Thyroid gland (tissue), 4 donors: ENCODE measurements at regions not wholly inside any gene's neighbourhood (a gene's known extent, or its start where the extent isn't known, plus 50 kb on each side); places are given as distances from the start of the nearest gene placed in this dataset.

Experiments
- DNase-seq, 2 donors: peaks; one replicate each; pipeline ENCODE4 v3.0.0-alpha.2; 2019
- H3K27ac ChIP-seq, 3 donors: fragments of 200-600 bp; sonication (generic); 1 replicate in 2 of 3; 2 replicates in 1 of 3; pipeline ENCODE4 v1.5.1; 2016 to 2019; ENCODE audit warnings: mild to moderate bottlenecking in 1 of 3, moderate library complexity in 1 of 3
- H3K27me3 ChIP-seq: fragments of 200-600 bp; sonication (generic); one replicate; pipeline ENCODE4 v1.5.1; 2019
- H3K36me3 ChIP-seq, 2 donors: fragments of 200-600 bp; sonication (generic); one replicate each; pipeline ENCODE4 v1.5.1; 2016 to 2019
- H3K4me1 ChIP-seq, 2 donors: fragments of 200-600 bp; sonication (generic); one replicate each; pipeline ENCODE4 v1.5.1; 2017 to 2019
- H3K4me3 ChIP-seq, 3 donors: fragments of 200-600 bp; sonication (generic); replicated peaks in 1 of 3; 1 replicate in 2 of 3; 2 replicates in 1 of 3; pipeline ENCODE4 v1.5.1; 2016; ENCODE audit warnings: mild to moderate bottlenecking in 1 of 3
- H3K9me3 ChIP-seq: fragments of 200-600 bp; sonication (generic); one replicate; pipeline ENCODE4 v1.5.1; 2017
- CTCF ChIP-seq, 6 experiments: fragments of 200-600 bp in 3 of 6; fragments of 450-650 bp in 3 of 6; sonication (generic) in 3 of 6; IDR thresholded peaks; one replicate each; pipeline ENCODE4 v1.5.1; 2016 to 2019; ENCODE audit warnings: antibody characterized with exemption in 6 of 6, mild to moderate bottlenecking in 2 of 6, inconsistent platforms in 1 of 6, moderate library complexity in 1 of 6
- POLR2A ChIP-seq, 2 donors: fragments of 450-650 bp; IDR thresholded peaks; one replicate each; pipeline ENCODE4 v1.6.1; 2017; ENCODE audit warnings: antibody characterized with exemption in 2 of 2, mild to moderate bottlenecking in 2 of 2, moderate library complexity in 1 of 2
- WGBS, 2 donors: methylation state at CpG; one replicate each; pipeline ENCODE4 v1.1.5; 2017; 5-methylcytosine and 5-hydroxymethylcytosine counted together
- intact Hi-C: fragments of 100-400 bp; cut with DNase I; formaldehyde crosslinking; loops from one replicate; pipeline ENCODE4 v1.15.1; 2023

- 70 to 83% methylated on average over 3 of the region's 3 CpGs for WGBS, 2 donors
- DNase-seq: no peak
- Histone ChIP-seq H3K27me3 (no peaks in the 10 kb centered on the region), H3K36me3 (no peaks in the 10 kb centered on the region), H3K9me3 (no peaks in the 10 kb centered on the region), H3K4me1 (no peaks in the 10 kb centered on the region), H3K27ac (no peak overlapping the region), H3K4me3 (no peak overlapping the region)
- intact Hi-C loops: no loop called here
- TF ChIP-seq CTCF (IDR thresholded peaks at IDR 0.05) (no peak), POLR2A (IDR thresholded peaks at IDR 0.05) (no peak)
Observed at GRCh38 chr2:59939236-59939635, 614.2 kb downstream of the BCL11A start.

DNA sequence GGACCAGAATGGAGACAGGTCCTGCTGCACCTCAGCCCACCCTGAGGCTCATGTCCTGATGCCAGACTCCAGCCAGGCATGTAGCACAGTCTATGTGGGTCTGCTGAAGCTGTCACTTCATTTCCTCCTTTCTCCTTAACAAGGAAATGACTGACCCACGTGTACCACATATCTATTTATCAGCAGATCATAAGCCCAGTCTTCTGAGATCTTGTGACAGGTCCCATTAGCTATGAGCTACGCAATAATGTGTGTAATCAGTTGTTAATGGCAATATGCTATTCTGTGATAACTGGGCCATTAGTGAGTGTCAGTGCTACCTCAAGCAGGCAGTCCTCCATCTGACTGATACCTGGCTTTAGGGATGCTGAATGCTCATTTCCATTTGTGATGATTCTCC is 615.3 kb downstream of the BCL11A start:
- no peak for TF ChIP-seq POLR2A (IDR thresholded peaks at IDR 0.05)
- 62 to 71% methylated on average over 2 of the region's 2 CpGs for WGBS, 2 donors
- Histone ChIP-seq H3K4me3 (no peak overlapping the region), H3K27me3 (no peaks in the 10 kb centered on the region), H3K4me1 (no peaks in the 10 kb centered on the region), H3K9me3 (no peaks in the 10 kb centered on the region), H3K36me3 (no peaks in the 10 kb centered on the region), H3K27ac (no peak overlapping the region)
- no peak for DNase-seq
- intact Hi-C loops: no loop called here

DNA sequence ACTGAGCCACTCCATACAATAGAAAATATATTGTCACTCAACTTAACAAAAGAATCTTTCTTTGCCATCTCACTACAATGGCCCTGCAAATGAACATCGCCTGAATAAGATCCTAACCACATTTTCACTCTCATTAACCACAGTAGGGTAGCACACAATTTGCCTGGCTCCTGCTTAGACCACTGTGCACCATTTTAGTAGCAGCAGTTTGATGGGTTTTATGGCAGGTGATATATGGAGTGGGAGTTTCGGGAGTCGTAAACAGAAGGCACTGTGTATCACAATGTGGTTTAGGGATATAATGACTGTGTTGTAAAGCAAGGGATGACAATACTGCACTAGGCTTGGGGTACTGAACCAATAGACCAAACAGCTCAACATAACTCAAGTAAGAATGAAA is 617.4 kb downstream of the BCL11A start:
- no peaks in the 10 kb centered on the region for H3K9me3 ChIP-seq
- no peaks in the 10 kb centered on the region for H3K36me3 ChIP-seq
- no peak overlapping the region for H3K4me3 ChIP-seq
- 88 to 93% methylated on average over 3 of the region's 3 CpGs for WGBS, 2 donors
- intact Hi-C loops: no loop called here
- H3K27ac ChIP-seq: no peak overlapping the region
- no peak for TF ChIP-seq POLR2A (IDR thresholded peaks at IDR 0.05)
- TF ChIP-seq CTCF (IDR thresholded peaks at IDR 0.05): no peak
- no peaks in the 10 kb centered on the region for H3K27me3 ChIP-seq
- H3K4me1 ChIP-seq: no peaks in the 10 kb centered on the region
- DNase-seq: no peak

DNA sequence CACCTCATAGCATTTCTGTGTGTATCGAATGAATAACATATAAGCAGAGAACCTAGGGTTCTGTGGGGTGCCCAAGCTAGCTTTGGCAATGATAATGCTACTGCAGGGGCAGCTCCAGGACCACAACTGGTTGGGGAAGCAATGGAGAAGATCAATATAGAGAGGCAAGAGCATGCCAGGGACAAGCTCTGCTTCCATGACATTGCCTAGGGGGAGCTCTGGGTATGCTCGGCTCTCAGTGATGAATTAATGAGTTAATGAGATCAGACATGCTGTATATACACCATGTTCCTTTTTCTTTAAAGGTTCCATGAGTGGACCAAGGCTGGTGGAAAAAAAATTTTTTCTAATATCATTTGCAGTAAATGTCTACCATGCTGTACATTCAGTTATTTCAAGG is 618.4 kb downstream of the BCL11A start:
- 79% methylated on average over 2 of the region's 2 CpGs for WGBS, 2 donors
- no peak for TF ChIP-seq POLR2A (IDR thresholded peaks at IDR 0.05)
- intact Hi-C loops: no loop called here
- Histone ChIP-seq H3K9me3 (no peaks in the 10 kb centered on the region), H3K27me3 (no peaks in the 10 kb centered on the region), H3K27ac (no peak overlapping the region), H3K36me3 (no peaks in the 10 kb centered on the region), H3K4me1 (no peaks in the 10 kb centered on the region), H3K4me3 (no peak overlapping the region)
- DNase-seq: no peak

DNA sequence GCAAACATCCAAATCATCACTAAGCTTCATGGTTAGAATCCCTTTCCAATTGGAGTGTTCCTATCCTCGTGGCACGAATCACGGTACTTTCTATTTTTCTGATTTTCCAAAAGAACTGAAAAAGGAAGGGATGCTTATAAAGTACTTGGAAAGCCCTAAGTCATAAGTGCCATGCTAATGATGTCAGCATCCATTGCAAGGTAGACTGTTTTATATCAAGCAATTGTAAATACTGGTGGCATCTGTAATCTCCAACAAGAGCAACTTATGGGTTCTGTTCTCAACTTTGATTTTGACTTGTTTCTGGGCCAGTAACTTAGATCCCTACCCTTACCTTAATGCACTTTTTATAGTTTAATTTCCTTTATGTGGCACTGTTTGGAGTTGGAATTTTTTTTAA is 619.5 kb downstream of the BCL11A start:
- no peak overlapping the region for H3K27ac ChIP-seq

GRCh38 chr2:59932341-59932740 is 621.1 kb downstream of the BCL11A start:
- WGBS, 2 donors: 64 to 66% methylated on average over 5 of the region's 5 CpGs
- Histone ChIP-seq H3K27me3 (no peaks in the 10 kb centered on the region), H3K4me3 (no peak overlapping the region), H3K9me3 (no peaks in the 10 kb centered on the region), H3K36me3 (no peaks in the 10 kb centered on the region), H3K27ac (no peak overlapping the region), H3K4me1 (no peaks in the 10 kb centered on the region)
- intact Hi-C loops: no loop called here
- DNase-seq: no peak
- no peak for TF ChIP-seq CTCF (IDR thresholded peaks at IDR 0.05)
- no peak for TF ChIP-seq POLR2A (IDR thresholded peaks at IDR 0.05)

More for the DNA sequence above, 619.5 kb downstream of the BCL11A start:
- WGBS, 2 donors: 76 to 95% methylated on average over 3 of the region's 3 CpGs
- Histone ChIP-seq H3K4me1 (no peaks in the 10 kb centered on the region), H3K4me3 (no peak overlapping the region), H3K9me3 (no peaks in the 10 kb centered on the region), H3K27me3 (no peaks in the 10 kb centered on the region), H3K36me3 (no peaks in the 10 kb centered on the region)
- TF ChIP-seq CTCF (IDR thresholded peaks at IDR 0.05): no peak
- TF ChIP-seq POLR2A (IDR thresholded peaks at IDR 0.05): no peak
- DNase-seq: no peak
- intact Hi-C loops: no loop called here
